ENCODE measurements at regions not wholly inside any gene's neighbourhood (a gene's known extent, or its start where the extent isn't known, plus 50 kb on each side); places are given as distances from the start of the nearest gene placed in this dataset.

- TF ChIP-seq, protein P1, sequence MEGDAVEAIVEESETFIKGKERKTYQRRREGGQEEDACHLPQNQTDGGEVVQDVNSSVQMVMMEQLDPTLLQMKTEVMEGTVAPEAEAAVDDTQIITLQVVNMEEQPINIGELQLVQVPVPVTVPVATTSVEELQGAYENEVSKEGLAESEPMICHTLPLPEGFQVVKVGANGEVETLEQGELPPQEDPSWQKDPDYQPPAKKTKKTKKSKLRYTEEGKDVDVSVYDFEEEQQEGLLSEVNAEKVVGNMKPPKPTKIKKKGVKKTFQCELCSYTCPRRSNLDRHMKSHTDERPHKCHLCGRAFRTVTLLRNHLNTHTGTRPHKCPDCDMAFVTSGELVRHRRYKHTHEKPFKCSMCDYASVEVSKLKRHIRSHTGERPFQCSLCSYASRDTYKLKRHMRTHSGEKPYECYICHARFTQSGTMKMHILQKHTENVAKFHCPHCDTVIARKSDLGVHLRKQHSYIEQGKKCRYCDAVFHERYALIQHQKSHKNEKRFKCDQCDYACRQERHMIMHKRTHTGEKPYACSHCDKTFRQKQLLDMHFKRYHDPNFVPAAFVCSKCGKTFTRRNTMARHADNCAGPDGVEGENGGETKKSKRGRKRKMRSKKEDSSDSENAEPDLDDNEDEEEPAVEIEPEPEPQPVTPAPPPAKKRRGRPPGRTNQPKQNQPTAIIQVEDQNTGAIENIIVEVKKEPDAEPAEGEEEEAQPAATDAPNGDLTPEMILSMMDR (IDR thresholded peaks at IDR 0.05; ENCODE audit: low read depth, low read length, missing control alignments): no peak
- no peak for DNase-seq (ENCODE audit: extremely low read depth, low read depth)
- H3K4me3 ChIP-seq (replicated peaks; ENCODE audit: low read depth, low read length): no peak overlapping the region
Observed at GRCh38 chr18:68086481-68086880, 570.0 kb upstream of the DSEL start.

DNA sequence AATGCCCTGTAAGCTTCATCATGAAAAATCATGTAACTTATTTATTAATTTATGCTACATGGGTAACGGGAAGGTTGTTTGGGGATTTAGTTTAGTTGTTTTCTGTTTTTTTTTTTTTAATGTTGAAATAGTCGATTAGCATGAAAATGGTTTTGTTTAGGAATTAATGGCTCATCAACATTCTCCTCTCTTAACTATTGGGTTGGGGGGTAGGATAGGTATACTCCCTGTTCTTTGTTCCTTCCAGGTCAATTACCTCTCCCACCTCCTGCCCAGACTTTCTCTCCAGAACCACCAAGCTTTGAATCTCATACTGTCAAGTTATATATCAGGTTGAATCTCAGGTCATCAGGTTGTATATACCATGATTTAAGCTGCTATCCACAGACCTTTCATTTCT lies 568.7 kb upstream of the DSEL start:
- TF ChIP-seq, protein P1 (IDR thresholded peaks at IDR 0.05; ENCODE audit: low read depth, low read length, missing control alignments): no peak
- DNase-seq (ENCODE audit: extremely low read depth, low read depth): no peak

GRCh38 chr18:68083776-68084175 lies 567.3 kb upstream of the DSEL start:
- no peak overlapping the region for H3K4me3 ChIP-seq (replicated peaks; ENCODE audit: low read depth, low read length)
- TF ChIP-seq, protein P1 (IDR thresholded peaks at IDR 0.05; ENCODE audit: low read depth, low read length, missing control alignments): no peak
- no peak for DNase-seq (ENCODE audit: extremely low read depth, low read depth)

More for the DNA sequence above, 568.7 kb upstream of the DSEL start:
- no peak overlapping the region for H3K4me3 ChIP-seq (replicated peaks; ENCODE audit: low read depth, low read length)

DNA sequence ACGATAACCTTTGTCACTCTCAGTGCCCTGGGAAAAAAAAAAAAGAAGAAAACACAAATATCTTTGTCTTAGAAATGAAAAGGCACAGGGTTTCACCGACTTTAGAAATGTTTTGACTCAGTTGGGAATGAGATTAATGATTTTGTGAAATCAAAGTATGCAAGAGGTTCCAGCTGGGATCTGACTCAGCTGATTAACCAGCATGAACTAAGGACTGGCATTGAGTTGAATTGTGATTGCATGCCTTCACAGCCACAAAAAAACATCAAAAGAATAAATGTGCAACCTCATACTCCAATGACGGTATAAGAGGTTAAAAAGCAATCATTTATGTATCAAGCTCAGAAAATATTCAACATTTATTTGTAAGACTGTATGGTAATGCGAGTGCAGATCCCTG lies 566.6 kb upstream of the DSEL start:
- TF ChIP-seq, protein P1 (IDR thresholded peaks at IDR 0.05; ENCODE audit: low read depth, low read length, missing control alignments): no peak
- DNase-seq (ENCODE audit: extremely low read depth, low read depth): no peak
- H3K4me3 ChIP-seq (replicated peaks; ENCODE audit: low read depth, low read length): no peak overlapping the region

DNA sequence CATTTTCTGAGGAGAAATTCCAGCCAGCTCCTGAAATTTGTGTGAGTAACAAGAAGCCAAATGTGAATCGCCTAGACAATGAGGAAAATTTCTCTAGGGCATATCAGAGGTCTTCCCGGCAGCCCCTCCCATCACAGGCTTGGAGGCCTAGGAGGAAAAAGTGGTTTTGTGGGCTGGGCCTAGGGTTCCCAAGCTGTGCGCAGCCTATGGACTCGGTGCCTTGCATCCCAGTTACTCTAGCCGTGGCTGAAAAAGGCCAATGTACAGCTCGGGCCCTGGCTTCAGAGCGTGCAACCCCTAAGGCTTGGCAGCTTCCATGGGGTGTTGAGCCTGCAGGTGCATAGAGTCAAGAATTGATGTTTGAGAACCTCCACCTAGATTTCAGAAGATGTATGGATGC lies 556.2 kb upstream of the DSEL start:
- TF ChIP-seq, protein P1 (IDR thresholded peaks at IDR 0.05; ENCODE audit: low read depth, low read length, missing control alignments): no peak
- no peak for DNase-seq (ENCODE audit: extremely low read depth, low read depth)
- no peak overlapping the region for H3K4me3 ChIP-seq (replicated peaks; ENCODE audit: low read depth, low read length)

DNA sequence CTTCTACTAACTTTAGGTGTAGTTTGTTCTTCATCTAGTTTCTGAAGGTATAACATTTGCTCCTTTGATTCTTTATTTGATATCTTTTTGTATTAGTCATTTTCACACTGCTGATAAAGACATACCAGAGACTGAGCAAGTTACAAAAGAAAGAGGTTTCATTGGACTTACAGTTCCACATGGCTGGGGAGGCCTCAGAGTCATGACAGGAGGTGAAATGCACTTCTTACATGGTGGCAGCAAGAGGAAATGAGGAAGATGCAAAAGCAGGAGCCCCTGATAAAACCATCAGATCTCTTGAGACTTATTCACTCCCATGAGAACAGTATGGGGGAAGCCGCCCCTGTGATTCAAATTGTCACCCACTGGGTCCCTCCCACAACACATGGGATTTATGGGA lies 544.4 kb upstream of the DSEL start:
- TF ChIP-seq, protein P1 (IDR thresholded peaks at IDR 0.05; ENCODE audit: low read depth, low read length, missing control alignments): no peak
- H3K4me3 ChIP-seq (replicated peaks; ENCODE audit: low read depth, low read length): no peak overlapping the region
- DNase-seq (ENCODE audit: extremely low read depth, low read depth): no peak

GRCh38 chr18:68056936-68057335 lies 540.4 kb upstream of the DSEL start:
- H3K4me3 ChIP-seq (replicated peaks; ENCODE audit: low read depth, low read length): no peak overlapping the region
- TF ChIP-seq, protein P1 (IDR thresholded peaks at IDR 0.05; ENCODE audit: low read depth, low read length, missing control alignments): no peak
- no peak for DNase-seq (ENCODE audit: extremely low read depth, low read depth)
